Activated CD8-positive, alpha-beta T cell treated with anti-CD3 and anti-CD28 coated beads, Interleukin-2, amount 10 ng/mL, durations not matched to agents 7 days and 5 days (primary cell): ENCODE measurements at regions not wholly inside any gene's neighbourhood (a gene's known extent, or its start where the extent isn't known, plus 50 kb on each side); places are given as distances from the start of the nearest gene placed in this dataset.

Experiments used
- ATAC-seq: fragments of 150-1000 bp; cut with Tn5 transposase; one replicate; pipeline ENCODE4 v1.10.0; 2021; ENCODE audit warnings: moderate library complexity
- CTCF ChIA-PET: fragments of 350-600 bp; sonication (Branson Sonifier 250); formaldehyde crosslinking; loops from one replicate; lab custom pipeline; 2021; ENCODE audit warnings: antibody characterized with exemption; lab: Charles Lee
- POLR2A ChIA-PET: fragments of 350-600 bp; sonication (Branson Sonifier 250); formaldehyde crosslinking; loops from one replicate; lab custom pipeline; 2021; ENCODE audit warnings: antibody characterized with exemption; lab: Charles Lee
- DNase-seq: peaks from one replicate; pipeline ENCODE4 v3.0.0-alpha.2; 2020
- H3K27ac Mint-ChIP-seq: one replicate; pipeline ENCODE4 v1.8.0; 2021; ENCODE audit warnings: mild to moderate bottlenecking, mixed read lengths
- H3K27me3 Mint-ChIP-seq: one replicate; pipeline ENCODE4 v1.8.0; 2021; ENCODE audit warnings: low read depth, mixed read lengths
- H3K36me3 Mint-ChIP-seq: one replicate; pipeline ENCODE4 v1.8.0; 2021; ENCODE audit warnings: low read depth, mixed read lengths
- H3K4me1 Mint-ChIP-seq: one replicate; pipeline ENCODE4 v1.8.0; 2021; ENCODE audit warnings: low read depth, mixed read lengths
- H3K4me3 Mint-ChIP-seq: one replicate; pipeline ENCODE4 v1.8.0; 2021; ENCODE audit warnings: mild to moderate bottlenecking, mixed read lengths
- H3K9me3 Mint-ChIP-seq: one replicate; pipeline ENCODE4 v1.8.0; 2022; ENCODE audit warnings: mixed read lengths; ENCODE audit not compliant: insufficient read depth

DNA sequence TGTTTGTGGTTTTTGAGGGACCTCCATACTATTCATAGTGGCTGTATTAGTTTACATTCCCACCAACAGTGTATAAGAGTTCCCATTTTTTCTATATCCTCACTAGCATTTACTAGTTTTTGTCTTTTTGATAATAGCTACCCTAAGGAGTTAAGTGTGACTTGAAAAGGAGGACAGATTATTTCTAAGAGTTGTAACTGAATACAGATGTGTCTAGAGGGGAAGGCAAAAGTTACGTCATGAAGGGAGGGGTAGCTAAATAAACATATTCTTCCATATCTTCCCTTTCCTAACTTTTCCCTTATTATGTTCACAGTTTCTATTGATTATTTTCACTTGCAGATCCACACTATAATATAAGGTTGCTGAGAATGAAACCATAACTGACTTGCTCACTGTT lies 1315.7 kb upstream of the ZEB2 start:
- H3K27me3 Mint-ChIP-seq: no peaks in the 10 kb centered on the region
- DNase-seq: no peak
- no peaks in the 10 kb centered on the region for H3K36me3 Mint-ChIP-seq
- ChIA-PET CTCF (no interaction called here), POLR2A (no interaction called here)
- no peak overlapping the region for H3K27ac Mint-ChIP-seq
- no peaks in the 10 kb centered on the region for H3K4me1 Mint-ChIP-seq
- no peak overlapping the region for H3K4me3 Mint-ChIP-seq
- no peak for ATAC-seq
- no peaks in the 10 kb centered on the region for H3K9me3 Mint-ChIP-seq

DNA sequence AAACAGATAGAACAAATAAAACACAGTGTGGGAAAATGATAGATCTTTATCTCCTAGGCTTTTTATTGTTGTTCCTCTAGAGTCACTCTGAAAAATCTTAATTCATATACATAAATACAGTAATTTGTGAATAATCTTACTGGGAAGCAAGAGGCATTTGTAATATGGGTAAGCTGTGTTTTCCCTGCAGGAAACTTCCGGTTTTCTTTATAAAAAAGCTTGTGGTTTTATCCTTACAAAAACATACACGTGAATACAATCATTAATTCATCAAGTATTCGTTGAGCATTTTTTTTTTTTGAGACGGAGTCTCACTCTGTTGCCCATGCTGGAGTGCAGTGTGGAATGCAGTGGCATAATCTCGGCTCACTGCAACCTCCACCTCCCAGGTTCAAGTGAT lies 1312.8 kb upstream of the ZEB2 start:
- ChIA-PET CTCF (no interaction called here), POLR2A (no interaction called here)
- H3K36me3 Mint-ChIP-seq: no peaks in the 10 kb centered on the region
- ATAC-seq (no peak), DNase-seq (no peak)
- no peaks in the 10 kb centered on the region for H3K27me3 Mint-ChIP-seq
- no peak overlapping the region for H3K4me3 Mint-ChIP-seq
- H3K27ac Mint-ChIP-seq: no peak overlapping the region
- no peaks in the 10 kb centered on the region for H3K4me1 Mint-ChIP-seq
- H3K9me3 Mint-ChIP-seq: no peaks in the 10 kb centered on the region

DNA sequence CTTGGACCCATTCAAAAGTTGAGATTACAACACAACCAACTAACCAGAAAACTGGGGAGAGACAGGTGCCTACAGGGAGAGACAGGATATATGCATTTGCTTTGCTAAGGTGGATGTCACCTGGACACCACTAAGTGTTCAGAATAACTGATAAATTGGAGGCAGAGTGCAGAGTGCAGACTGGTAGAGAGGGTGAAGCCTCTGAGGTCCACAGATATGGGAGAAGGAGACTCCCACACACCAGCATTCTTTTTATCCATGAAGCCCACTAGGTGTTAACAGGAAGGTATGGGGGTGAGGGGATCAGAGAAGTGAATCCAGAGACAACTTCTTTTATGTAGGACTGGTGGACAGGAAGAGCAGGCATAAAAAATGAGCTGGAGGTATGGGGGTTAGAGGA lies 1310.0 kb upstream of the ZEB2 start:
- no peak for ATAC-seq
- H3K27ac Mint-ChIP-seq: no peak overlapping the region
- DNase-seq: no peak
- no peaks in the 10 kb centered on the region for H3K9me3 Mint-ChIP-seq
- no peaks in the 10 kb centered on the region for H3K4me1 Mint-ChIP-seq
- ChIA-PET CTCF (no interaction called here), POLR2A (no interaction called here)
- H3K36me3 Mint-ChIP-seq: no peaks in the 10 kb centered on the region
- H3K27me3 Mint-ChIP-seq: no peaks in the 10 kb centered on the region
- no peak overlapping the region for H3K4me3 Mint-ChIP-seq

DNA sequence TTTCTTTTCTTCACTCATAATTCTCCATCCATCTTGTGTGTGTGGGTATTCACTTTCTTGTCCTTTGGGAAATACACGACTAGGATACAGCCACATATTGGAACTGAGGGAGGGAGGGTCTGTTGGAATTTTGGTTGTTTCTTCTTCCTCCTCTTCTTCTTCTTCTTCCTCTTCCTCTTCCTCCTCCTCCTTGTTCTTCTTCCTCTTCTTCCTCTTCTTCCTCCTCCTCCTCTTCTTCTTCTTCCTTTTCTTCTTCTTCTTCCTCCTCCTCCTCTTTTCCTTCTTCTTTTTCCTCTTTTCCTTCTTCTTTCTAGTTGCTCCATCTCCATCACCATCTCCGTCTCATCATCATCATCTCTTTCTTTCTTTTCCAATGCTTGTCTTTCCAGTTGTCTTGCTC lies 1307.3 kb upstream of the ZEB2 start:
- ChIA-PET POLR2A (no interaction called here), CTCF (no interaction called here)
- no peak overlapping the region for H3K4me3 Mint-ChIP-seq
- no peaks in the 10 kb centered on the region for H3K9me3 Mint-ChIP-seq
- no peak overlapping the region for H3K27ac Mint-ChIP-seq
- no peak for DNase-seq
- ATAC-seq: no peak
- no peaks in the 10 kb centered on the region for H3K36me3 Mint-ChIP-seq
- H3K4me1 Mint-ChIP-seq: no peaks in the 10 kb centered on the region
- H3K27me3 Mint-ChIP-seq: no peaks in the 10 kb centered on the region

DNA sequence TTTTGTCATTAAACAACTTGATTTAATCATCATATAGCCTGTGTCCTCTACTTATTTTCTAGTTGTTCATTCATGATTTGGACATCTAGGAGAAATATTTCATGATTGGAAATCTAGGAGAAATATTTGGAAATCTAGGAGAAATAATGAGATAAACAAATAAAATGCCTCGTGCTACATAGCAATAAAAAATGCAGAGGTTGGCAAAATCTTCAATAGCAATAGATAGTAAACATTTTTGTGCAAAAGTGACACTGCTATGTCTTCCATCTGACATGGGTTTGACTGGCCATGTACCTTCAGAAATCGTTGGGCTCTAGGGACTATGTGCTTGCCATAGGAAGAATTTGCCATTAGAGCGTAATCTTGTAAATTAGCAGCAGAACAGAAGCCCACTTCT lies 1304.5 kb upstream of the ZEB2 start:
- no peaks in the 10 kb centered on the region for H3K36me3 Mint-ChIP-seq
- DNase-seq: no peak
- H3K9me3 Mint-ChIP-seq: no peaks in the 10 kb centered on the region
- CTCF ChIA-PET: no interaction called here
- no peak overlapping the region for H3K27ac Mint-ChIP-seq
- POLR2A ChIA-PET: no interaction called here
- H3K4me3 Mint-ChIP-seq: no peak overlapping the region
- no peaks in the 10 kb centered on the region for H3K27me3 Mint-ChIP-seq
- no peaks in the 10 kb centered on the region for H3K4me1 Mint-ChIP-seq
- no peak for ATAC-seq

DNA sequence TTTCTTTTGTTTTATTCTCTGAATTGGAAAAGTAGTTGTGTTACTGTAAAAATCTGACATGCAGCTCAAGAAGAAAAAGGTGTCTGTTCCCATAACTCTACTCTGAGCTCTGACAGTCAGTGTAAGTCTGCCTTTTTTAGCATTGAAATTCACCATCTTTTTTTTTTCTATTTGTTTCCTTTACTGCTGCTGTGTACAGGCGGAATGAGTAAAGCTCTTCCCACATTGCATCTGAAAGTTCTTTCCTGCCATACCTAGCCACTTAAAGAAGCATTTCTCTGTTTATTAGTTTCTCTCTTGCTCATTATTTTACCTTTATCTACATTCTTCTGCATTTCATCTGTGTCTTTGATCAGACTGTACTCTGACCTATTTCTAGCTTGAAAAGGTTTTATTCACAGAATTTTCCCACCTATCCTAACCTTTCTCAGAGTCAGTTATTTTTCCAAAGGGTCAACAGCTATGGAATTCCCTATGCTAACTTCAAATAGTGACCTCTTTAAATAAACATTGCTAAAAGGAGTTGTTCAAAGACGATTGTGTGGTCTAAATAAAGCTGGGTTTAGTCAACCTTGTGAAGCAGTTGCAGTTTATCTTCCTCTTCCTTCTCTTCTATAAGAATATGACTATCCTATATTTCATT lies 1303.1 kb upstream of the ZEB2 start:
- Mint-ChIP-seq H3K4me1 (no peaks in the 10 kb centered on the region), H3K4me3 (no peak overlapping the region), H3K27me3 (no peaks in the 10 kb centered on the region), H3K27ac (no peak overlapping the region), H3K9me3 (no peaks in the 10 kb centered on the region), H3K36me3 (no peaks in the 10 kb centered on the region)
- ChIA-PET POLR2A (no interaction called here), CTCF (interaction anchor here (0.5 kb wide), 1 partner anchor 839 kb away, joined by 3 read pairs; no protein-coding TSS in a partner anchor)
- DNase-seq (no peak), ATAC-seq (no peak)

DNA sequence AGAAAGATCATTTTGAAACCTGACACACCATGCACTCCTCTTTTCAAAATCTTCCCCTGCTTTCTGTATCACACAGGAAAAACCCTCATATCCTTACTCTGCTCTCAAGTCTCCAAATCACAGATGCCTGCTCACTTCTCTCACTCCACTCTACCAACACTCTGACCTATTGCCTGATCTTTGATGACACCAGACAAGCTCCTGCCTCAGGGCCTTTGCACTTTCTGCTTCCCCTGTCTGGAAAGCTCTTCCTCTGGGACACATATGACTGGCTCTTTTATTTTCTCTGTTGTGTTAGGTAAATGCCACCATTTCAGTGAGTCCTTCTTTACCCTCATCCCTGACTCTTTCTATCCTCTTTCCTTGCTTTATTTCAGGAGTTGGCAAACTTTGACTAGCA lies 1300.7 kb upstream of the ZEB2 start:
- no peaks in the 10 kb centered on the region for H3K36me3 Mint-ChIP-seq
- H3K4me3 Mint-ChIP-seq: no peak overlapping the region
- H3K27ac Mint-ChIP-seq: no peak overlapping the region
- H3K27me3 Mint-ChIP-seq: no peaks in the 10 kb centered on the region
- POLR2A ChIA-PET: no interaction called here
- H3K9me3 Mint-ChIP-seq: no peaks in the 10 kb centered on the region
- no peaks in the 10 kb centered on the region for H3K4me1 Mint-ChIP-seq
- CTCF ChIA-PET: no interaction called here
- no peak for DNase-seq
- ATAC-seq: no peak

DNA sequence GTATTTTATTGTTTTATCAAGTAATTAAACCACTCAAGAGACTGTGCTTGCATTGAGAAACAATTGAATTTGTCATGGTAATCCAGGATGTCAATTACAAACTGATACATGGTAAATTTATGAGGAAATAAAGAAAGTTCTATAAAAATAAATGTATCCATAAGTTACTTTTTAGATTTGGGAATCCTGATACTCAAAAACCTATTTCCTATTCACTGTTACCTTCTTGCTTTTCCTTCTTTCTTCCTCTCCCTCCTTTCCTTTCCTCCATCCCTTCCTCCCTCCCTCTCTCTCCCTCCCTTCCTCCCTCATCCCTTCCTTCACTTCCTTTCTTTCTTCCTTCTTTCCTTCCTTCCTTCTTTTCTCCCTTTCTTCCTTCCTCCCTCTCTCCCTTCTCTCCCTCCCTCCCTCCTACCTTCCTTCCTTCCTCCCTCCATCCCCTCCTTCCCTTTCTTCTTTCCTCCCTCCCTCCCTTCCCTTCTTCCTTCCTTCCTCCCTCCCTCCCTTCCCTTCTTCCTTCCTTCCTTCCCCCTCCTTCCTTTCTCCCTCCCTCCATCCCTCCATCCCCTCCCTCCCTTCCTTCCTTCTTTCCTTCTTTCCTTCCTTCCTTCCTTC lies 1299.1 kb upstream of the ZEB2 start:
- POLR2A ChIA-PET: no interaction called here
- H3K9me3 Mint-ChIP-seq: no peaks in the 10 kb centered on the region
- H3K27ac Mint-ChIP-seq: no peak overlapping the region
- no peaks in the 10 kb centered on the region for H3K36me3 Mint-ChIP-seq
- DNase-seq (no peak), ATAC-seq (no peak)
- no peaks in the 10 kb centered on the region for H3K4me1 Mint-ChIP-seq
- no peaks in the 10 kb centered on the region for H3K27me3 Mint-ChIP-seq
- CTCF ChIA-PET: no interaction called here
- no peak overlapping the region for H3K4me3 Mint-ChIP-seq

DNA sequence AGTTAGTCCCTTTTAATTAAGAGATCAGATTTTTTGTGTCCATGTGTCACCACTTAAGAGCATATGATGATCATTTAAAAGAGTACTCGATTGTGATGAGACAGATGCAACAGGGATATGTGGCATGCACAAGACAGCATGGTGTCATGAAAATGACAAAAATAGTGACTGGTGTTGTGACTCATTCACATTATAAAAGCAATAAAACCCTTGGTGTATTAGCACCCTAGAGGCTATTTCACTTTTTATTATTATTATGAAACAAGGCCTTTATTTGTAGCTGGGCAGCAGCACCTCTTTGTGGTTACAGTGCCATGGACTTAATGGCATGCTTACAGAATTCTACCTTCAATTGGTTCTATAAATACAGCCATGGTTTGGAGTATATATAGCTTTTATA lies 1296.0 kb upstream of the ZEB2 start:
- H3K4me3 Mint-ChIP-seq: no peak overlapping the region
- DNase-seq: no peak
- H3K27ac Mint-ChIP-seq: no peak overlapping the region
- ATAC-seq: no peak
- H3K36me3 Mint-ChIP-seq: no peaks in the 10 kb centered on the region
- H3K4me1 Mint-ChIP-seq: no peaks in the 10 kb centered on the region
- CTCF ChIA-PET: no interaction called here
- POLR2A ChIA-PET: no interaction called here
- no peaks in the 10 kb centered on the region for H3K9me3 Mint-ChIP-seq
- no peaks in the 10 kb centered on the region for H3K27me3 Mint-ChIP-seq

DNA sequence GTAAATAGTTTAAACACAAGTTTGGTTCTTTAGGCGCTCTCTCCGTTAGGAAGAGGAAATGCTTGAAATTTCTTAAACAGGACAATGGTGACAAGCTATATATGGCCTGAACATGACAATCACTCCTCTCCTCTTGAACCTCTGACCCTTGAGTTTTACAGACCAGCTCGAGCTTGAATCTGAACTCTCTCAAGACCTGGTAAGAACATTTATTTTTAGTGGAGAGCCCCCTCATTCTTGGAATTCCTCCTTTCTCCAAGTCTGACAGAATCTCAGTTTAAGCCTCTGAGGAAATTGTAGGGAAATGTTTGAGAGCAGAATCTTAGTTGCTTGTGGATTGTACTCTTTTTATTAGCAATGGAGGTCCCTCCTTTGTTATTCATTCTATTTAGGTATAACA lies 1293.6 kb upstream of the ZEB2 start:
- Mint-ChIP-seq H3K9me3 (no peaks in the 10 kb centered on the region), H3K27me3 (no peaks in the 10 kb centered on the region), H3K27ac (no peak overlapping the region), H3K36me3 (no peaks in the 10 kb centered on the region), H3K4me1 (no peaks in the 10 kb centered on the region), H3K4me3 (no peak overlapping the region)
- ChIA-PET CTCF (no interaction called here), POLR2A (no interaction called here)
- DNase-seq (no peak), ATAC-seq (no peak)

DNA sequence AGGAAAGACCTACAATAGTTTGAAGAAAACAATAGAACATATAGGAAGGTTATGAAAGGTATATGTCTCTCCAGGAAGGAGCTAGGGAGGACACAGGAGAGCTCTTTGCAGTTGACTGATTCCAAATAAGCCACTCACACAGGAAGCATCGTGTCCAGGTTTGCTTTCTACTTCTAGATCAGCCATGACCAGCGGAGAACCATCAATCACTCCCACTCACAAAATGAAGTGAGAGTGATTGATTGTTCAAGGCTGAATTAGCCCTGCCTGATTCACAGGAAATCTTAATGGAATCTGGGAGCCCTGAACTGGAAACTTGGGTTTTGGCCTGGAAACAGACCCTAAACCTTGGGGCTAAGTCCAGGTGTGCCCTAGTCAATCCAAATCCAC lies 1292.2 kb upstream of the ZEB2 start:
- Mint-ChIP-seq H3K27ac (no peak overlapping the region), H3K27me3 (no peaks in the 10 kb centered on the region), H3K9me3 (no peaks in the 10 kb centered on the region), H3K4me3 (no peak overlapping the region), H3K36me3 (no peaks in the 10 kb centered on the region), H3K4me1 (no peaks in the 10 kb centered on the region)
- no peak for ATAC-seq
- POLR2A ChIA-PET: no interaction called here
- CTCF ChIA-PET: no interaction called here
- DNase-seq: no peak

DNA sequence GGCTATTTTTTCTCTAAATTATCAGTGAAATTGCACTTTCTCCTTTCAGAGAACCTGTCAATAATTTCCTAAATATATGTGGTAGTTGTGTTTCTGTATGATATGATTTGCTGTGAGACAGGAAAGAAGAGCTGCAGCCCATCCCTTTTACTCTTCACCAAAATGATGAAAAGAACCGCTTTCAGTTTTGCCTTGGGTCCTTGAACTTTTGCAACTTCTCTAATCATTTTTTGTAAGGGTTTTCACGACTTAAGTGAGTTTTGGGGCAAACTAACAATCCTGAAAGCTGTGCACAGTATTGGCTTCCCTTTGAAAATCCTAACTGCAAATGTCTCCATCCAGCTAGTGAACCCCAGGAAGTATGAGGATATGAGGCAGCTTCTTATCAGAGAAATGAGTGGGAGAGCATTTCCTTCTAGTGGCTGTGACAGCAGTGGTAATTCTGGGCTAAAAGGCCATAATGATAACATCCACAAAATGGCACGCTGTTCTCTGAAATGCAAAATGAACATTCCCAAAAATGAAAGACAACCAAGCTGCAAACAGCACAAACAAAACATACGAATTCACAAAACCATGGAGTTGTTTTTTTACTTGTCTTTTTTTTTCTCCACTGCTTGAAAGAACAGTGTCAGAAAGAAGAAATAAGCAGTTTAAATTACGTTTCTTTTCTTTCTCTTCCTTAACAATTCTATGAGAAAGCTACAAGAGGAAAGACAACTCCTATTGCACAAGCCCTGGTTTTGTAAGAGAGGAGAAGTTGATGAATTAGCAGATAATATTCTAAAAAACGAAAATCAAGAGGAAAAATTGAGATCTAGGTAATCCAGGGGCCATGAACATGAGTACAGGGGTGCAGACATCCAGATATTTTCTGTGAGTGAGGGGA lies 1291.6 kb upstream of the ZEB2 start:
- CTCF ChIA-PET: no interaction called here
- H3K4me3 Mint-ChIP-seq: no peak overlapping the region
- H3K27me3 Mint-ChIP-seq: no peaks in the 10 kb centered on the region
- H3K27ac Mint-ChIP-seq: no peak overlapping the region
- no peaks in the 10 kb centered on the region for H3K9me3 Mint-ChIP-seq
- H3K36me3 Mint-ChIP-seq: no peaks in the 10 kb centered on the region
- ATAC-seq (no peak), DNase-seq (no peak)
- POLR2A ChIA-PET: no interaction called here
- no peaks in the 10 kb centered on the region for H3K4me1 Mint-ChIP-seq
